ENCODE measurements at regions not wholly inside any gene's neighbourhood (a gene's known extent, or its start where the extent isn't known, plus 50 kb on each side); places are given as distances from the start of the nearest gene placed in this dataset.

DNA sequence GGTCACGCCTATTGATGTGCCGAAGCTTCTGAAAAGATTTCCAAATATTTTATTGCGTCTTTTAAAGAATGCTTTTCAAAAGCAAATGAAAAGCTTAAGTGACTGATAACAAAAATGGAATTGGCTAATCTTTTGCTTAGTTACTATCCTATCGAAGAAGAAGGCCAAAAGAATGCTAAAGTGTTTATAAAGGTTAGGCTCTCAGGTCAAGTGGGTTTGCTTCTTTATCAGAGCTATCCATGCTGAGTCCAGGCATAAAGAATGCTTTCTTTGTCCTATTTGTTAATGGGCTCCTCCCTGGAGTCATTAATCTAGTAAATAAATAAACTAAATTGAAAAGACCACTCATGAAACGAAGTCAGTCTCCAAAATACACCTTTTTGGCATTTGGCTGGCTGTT is 133.4 kb upstream of the LYPLAL1 start (continued):
- TF ChIP-seq RFX5 (IDR thresholded peaks at IDR 0.05; ENCODE audit: borderline replicate concordance, low read depth, low read length) (no peak), KDM4A (IDR thresholded peaks at IDR 0.05; ENCODE audit: low read depth, low read length, severe bottlenecking) (no peak)

DNA sequence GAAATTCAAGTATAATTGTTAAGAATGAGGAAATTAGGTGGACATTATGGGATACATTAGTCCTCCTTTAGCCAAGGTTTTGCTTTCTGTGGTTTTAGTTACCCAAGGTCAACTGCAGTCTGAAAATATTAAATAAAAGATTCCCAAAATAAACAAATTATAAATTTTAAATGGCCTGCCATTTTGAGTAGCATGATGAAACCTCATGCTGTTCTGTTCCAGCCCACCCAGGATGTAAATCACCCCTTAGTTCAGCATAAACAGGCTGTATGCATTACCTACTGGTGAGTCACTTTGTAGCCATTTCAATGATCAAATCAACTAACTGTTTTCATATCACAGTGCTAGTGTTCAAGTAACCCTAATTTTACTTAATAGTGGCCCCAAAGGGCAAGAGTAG is 132.5 kb upstream of the LYPLAL1 start:
- Histone ChIP-seq H4K20me1 (replicated peaks in 1 of 2; ENCODE audit: control insufficient read depth in 1 of 2, insufficient read depth in 2 of 2, low read length in 2 of 2) (no peaks in the 10 kb centered on the region), H4K8ac (ENCODE audit: extremely low read depth, insufficient read depth, low read length) (no peak overlapping the region), H3K79me1 (ENCODE audit: low read depth, low read length) (no peaks in the 10 kb centered on the region), H3K4ac (replicated peaks; ENCODE audit: insufficient read length, low read depth, low read length) (no peak overlapping the region), H2BK120ac (replicated peaks; ENCODE audit: low read depth, low read length) (no peak overlapping the region), H3K18ac (ENCODE audit: extremely low read depth, low read length) (no peak overlapping the region), H4K91ac (replicated peaks; ENCODE audit: insufficient read length, low read length) (no peak overlapping the region), H3K27me3 (replicated peaks in 1 of 4; ENCODE audit: control insufficient read depth in 3 of 4, extremely low read depth in 1 of 4, insufficient read depth in 3 of 4, low read length in 3 of 4) (no peaks in the 10 kb centered on the region), H3K14ac (ENCODE audit: insufficient read length) (no peak overlapping the region), H2BK20ac (ENCODE audit: low read length) (no peak overlapping the region), H3K9ac (replicated peaks in 1 of 4; ENCODE audit: extremely low read depth in 1 of 4, low read depth in 3 of 4, low read length in 3 of 4) (no peak overlapping the region), H2BK5ac (ENCODE audit: low read depth, low read length) (no peak overlapping the region), H3K23me2 (ENCODE audit: low read depth, low read length) (no peaks in the 10 kb centered on the region), H2BK15ac (ENCODE audit: low read length) (no peak overlapping the region), H3K4me2 (ENCODE audit: insufficient read depth in 1 of 2, low read depth in 2 of 2, low read length in 2 of 2) (no peak overlapping the region), H3K23ac (ENCODE audit: insufficient read length) (no peak overlapping the region), H3K56ac (replicated peaks; ENCODE audit: insufficient read length, low read depth, low read length) (no peak overlapping the region), H3K27ac (ENCODE audit: low read depth, low read length) (no peak overlapping the region), H2AFZ (ENCODE audit: low read length) (no peak overlapping the region), H3K36me3 (ENCODE audit: control insufficient read depth in 2 of 4, insufficient read depth in 4 of 4, low read length in 3 of 4) (no peaks in the 10 kb centered on the region), H4K5ac (ENCODE audit: insufficient read length, low read depth, low read length) (no peak overlapping the region), H3K9me3 (ENCODE audit: insufficient read depth in 2 of 2, low read depth in 1 of 2, low read length in 1 of 2) (peaks cover 5 to 8% of the 10 kb centered on the region in 2 experiments; a peak in 2 of 4 replicates), H3K4me1 (replicated peaks in 1 of 4; ENCODE audit: control insufficient read depth in 3 of 4, insufficient read depth in 4 of 4, low read length in 3 of 4) (no peaks in the 10 kb centered on the region), H3K79me2 (ENCODE audit: control insufficient read depth in 1 of 2, insufficient read depth in 2 of 2, low read length in 2 of 2) (no peaks in the 10 kb centered on the region), H3K4me3 (ENCODE audit: extremely low read depth in 1 of 4, insufficient read depth in 2 of 4, low read depth in 3 of 4, low read length in 4 of 4) (no peak overlapping the region), H2BK12ac (ENCODE audit: low read depth, low read length) (no peak overlapping the region), H2AK5ac (ENCODE audit: low read depth, low read length) (no peak overlapping the region)
- DNase-seq (ENCODE audit: low read depth in 1 of 2, low spot score in 2 of 2): no peak
- no peak for FAIRE-seq
- POLR2A ChIA-PET (ENCODE audit: partially characterized antibody): no interaction called here
- CTCF ChIA-PET (ENCODE audit: partially characterized antibody): no interaction called here
- TF ChIP-seq SP4 (IDR thresholded peaks at IDR 0.05; ENCODE audit: low read length) (no peak), POU5F1 (IDR thresholded peaks at IDR 0.05; ENCODE audit: low read depth, low read length) (no peak), JUND (IDR thresholded peaks at IDR 0.05; ENCODE audit: low read length) (no peak), SRF (IDR thresholded peaks at IDR 0.05; ENCODE audit: low read depth, low read length) (no peak), BRCA1 (IDR thresholded peaks at IDR 0.05; ENCODE audit: low read depth, low read length) (no peak), MAFK (IDR thresholded peaks at IDR 0.05; ENCODE audit: low read depth, low read length) (no peak), KDM5A (IDR thresholded peaks at IDR 0.05; ENCODE audit: low read length) (no peak), CTBP2 (IDR thresholded peaks at IDR 0.05; ENCODE audit: borderline replicate concordance, insufficient read depth, insufficient read length, low read length) (no peak), RBBP5 (IDR thresholded peaks at IDR 0.05; ENCODE audit: borderline replicate concordance, low read depth, low read length) (no peak)
- TF ChIP-seq, protein P1, sequence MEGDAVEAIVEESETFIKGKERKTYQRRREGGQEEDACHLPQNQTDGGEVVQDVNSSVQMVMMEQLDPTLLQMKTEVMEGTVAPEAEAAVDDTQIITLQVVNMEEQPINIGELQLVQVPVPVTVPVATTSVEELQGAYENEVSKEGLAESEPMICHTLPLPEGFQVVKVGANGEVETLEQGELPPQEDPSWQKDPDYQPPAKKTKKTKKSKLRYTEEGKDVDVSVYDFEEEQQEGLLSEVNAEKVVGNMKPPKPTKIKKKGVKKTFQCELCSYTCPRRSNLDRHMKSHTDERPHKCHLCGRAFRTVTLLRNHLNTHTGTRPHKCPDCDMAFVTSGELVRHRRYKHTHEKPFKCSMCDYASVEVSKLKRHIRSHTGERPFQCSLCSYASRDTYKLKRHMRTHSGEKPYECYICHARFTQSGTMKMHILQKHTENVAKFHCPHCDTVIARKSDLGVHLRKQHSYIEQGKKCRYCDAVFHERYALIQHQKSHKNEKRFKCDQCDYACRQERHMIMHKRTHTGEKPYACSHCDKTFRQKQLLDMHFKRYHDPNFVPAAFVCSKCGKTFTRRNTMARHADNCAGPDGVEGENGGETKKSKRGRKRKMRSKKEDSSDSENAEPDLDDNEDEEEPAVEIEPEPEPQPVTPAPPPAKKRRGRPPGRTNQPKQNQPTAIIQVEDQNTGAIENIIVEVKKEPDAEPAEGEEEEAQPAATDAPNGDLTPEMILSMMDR (IDR thresholded peaks at IDR 0.05; ENCODE audit: control extremely low read depth in 1 of 3, insufficient read depth in 1 of 3, low read depth in 1 of 3, low read length in 3 of 3): no peak
